ENCODE measurements at regions not wholly inside any gene's neighbourhood (a gene's known extent, or its start where the extent isn't known, plus 50 kb on each side); places are given as distances from the start of the nearest gene placed in this dataset.

GRCh38 chr3:180409170-180409569 is 192.8 kb upstream of the TTC14 start:
- Histone ChIP-seq H3K4me2 (ENCODE audit: low read length) (no peak overlapping the region), H3K9ac (no peak overlapping the region), H3K79me2 (no peaks in the 10 kb centered on the region), H3K27ac (no peak overlapping the region), H3K4me1 (no peaks in the 10 kb centered on the region), H3K27me3 (ENCODE audit: control insufficient read depth, insufficient read depth, low read length) (no peaks in the 10 kb centered on the region), H3K36me3 (ENCODE audit: control insufficient read depth, insufficient read depth, low read length) (no peaks in the 10 kb centered on the region), H3K9me3 (ENCODE audit: control insufficient read depth, low read length) (no peaks in the 10 kb centered on the region), H2AFZ (no peak overlapping the region), H3K4me3 (ENCODE audit: low read depth, low read length) (no peak overlapping the region)
- TF ChIP-seq, protein P1, sequence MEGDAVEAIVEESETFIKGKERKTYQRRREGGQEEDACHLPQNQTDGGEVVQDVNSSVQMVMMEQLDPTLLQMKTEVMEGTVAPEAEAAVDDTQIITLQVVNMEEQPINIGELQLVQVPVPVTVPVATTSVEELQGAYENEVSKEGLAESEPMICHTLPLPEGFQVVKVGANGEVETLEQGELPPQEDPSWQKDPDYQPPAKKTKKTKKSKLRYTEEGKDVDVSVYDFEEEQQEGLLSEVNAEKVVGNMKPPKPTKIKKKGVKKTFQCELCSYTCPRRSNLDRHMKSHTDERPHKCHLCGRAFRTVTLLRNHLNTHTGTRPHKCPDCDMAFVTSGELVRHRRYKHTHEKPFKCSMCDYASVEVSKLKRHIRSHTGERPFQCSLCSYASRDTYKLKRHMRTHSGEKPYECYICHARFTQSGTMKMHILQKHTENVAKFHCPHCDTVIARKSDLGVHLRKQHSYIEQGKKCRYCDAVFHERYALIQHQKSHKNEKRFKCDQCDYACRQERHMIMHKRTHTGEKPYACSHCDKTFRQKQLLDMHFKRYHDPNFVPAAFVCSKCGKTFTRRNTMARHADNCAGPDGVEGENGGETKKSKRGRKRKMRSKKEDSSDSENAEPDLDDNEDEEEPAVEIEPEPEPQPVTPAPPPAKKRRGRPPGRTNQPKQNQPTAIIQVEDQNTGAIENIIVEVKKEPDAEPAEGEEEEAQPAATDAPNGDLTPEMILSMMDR (IDR thresholded peaks at IDR 0.05), result no peak

DNA sequence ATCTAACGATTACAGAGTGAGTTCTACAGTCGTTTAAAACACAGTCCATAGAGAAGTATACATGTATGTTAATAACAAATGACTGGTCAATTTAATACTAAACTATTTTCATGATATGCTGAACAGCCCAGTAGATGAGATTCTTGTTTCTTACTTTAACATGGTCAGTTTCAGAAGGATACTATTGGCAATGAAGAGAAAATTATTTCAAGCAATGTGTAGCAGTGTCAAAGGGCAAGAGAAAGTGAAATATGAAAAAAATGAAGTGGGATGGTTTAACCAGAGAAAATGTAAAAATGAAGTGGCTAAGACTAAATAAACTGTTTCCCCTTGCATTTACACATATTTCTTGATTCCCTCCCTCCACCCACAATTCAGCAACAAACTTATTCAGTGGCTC is 192.1 kb upstream of the TTC14 start:
- Histone ChIP-seq H3K79me2 (no peaks in the 10 kb centered on the region), H3K27me3 (ENCODE audit: control insufficient read depth, insufficient read depth, low read length) (no peaks in the 10 kb centered on the region), H3K4me2 (ENCODE audit: low read length) (no peak overlapping the region), H3K9ac (no peak overlapping the region), H2AFZ (no peak overlapping the region), H3K4me3 (ENCODE audit: low read depth, low read length) (no peak overlapping the region), H3K9me3 (ENCODE audit: control insufficient read depth, low read length) (no peaks in the 10 kb centered on the region), H3K4me1 (no peaks in the 10 kb centered on the region), H3K36me3 (ENCODE audit: control insufficient read depth, insufficient read depth, low read length) (no peaks in the 10 kb centered on the region), H3K27ac (no peak overlapping the region)
- TF ChIP-seq, protein P1 (IDR thresholded peaks at IDR 0.05), result no peak

DNA sequence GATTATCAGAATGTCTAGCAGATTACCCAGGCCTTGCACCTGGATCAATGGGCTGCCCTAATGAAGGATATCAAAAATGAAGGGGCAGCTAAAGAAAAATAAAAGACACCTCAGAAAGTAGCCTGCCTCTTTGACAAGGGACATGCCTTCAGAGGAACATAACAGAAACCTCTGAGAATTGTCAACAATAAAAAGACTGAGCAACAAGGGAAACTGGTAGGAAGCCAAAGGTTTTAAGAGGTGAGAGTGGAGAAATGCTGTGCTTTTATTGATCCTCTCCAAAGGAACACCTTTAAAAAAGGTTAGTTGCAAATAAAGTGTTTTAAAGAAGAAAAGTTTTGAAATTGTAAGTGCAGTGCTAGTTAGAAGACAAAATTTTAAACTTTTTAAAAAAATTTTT is 187.8 kb upstream of the TTC14 start:
- Histone ChIP-seq H3K4me3 (ENCODE audit: low read depth, low read length) (no peak overlapping the region), H2AFZ (no peak overlapping the region), H3K36me3 (ENCODE audit: control insufficient read depth, insufficient read depth, low read length) (no peaks in the 10 kb centered on the region), H3K27ac (no peak overlapping the region), H3K79me2 (no peaks in the 10 kb centered on the region), H3K4me1 (no peaks in the 10 kb centered on the region), H3K4me2 (ENCODE audit: low read length) (no peak overlapping the region), H3K27me3 (ENCODE audit: control insufficient read depth, insufficient read depth, low read length) (no peaks in the 10 kb centered on the region), H3K9me3 (ENCODE audit: control insufficient read depth, low read length) (no peaks in the 10 kb centered on the region), H3K9ac (no peak overlapping the region)
- TF ChIP-seq, protein P1 (IDR thresholded peaks at IDR 0.05), result no peak

- no peak overlapping the region for H3K27ac ChIP-seq
- no peaks in the 10 kb centered on the region for H3K4me1 ChIP-seq
- no peaks in the 10 kb centered on the region for H3K79me2 ChIP-seq
- H3K4me2 ChIP-seq (ENCODE audit: low read length), result no peak overlapping the region
- no peaks in the 10 kb centered on the region for H3K27me3 ChIP-seq (ENCODE audit: control insufficient read depth, insufficient read depth, low read length)
- no peak overlapping the region for H2AFZ ChIP-seq
- no peaks in the 10 kb centered on the region for H3K9me3 ChIP-seq (ENCODE audit: control insufficient read depth, low read length)
- H3K36me3 ChIP-seq (ENCODE audit: control insufficient read depth, insufficient read depth, low read length), result no peaks in the 10 kb centered on the region
- TF ChIP-seq, protein P1 (IDR thresholded peaks at IDR 0.05), result no peak
- H3K9ac ChIP-seq, result no peak overlapping the region
- H3K4me3 ChIP-seq (ENCODE audit: low read depth, low read length), result no peak overlapping the region
Observed at GRCh38 chr3:180416111-180416594, 185.8 kb upstream of the TTC14 start.

- Histone ChIP-seq H3K4me1 (no peaks in the 10 kb centered on the region), H3K27ac (no peak overlapping the region), H3K27me3 (ENCODE audit: control insufficient read depth, insufficient read depth, low read length) (no peaks in the 10 kb centered on the region), H2AFZ (no peak overlapping the region), H3K36me3 (ENCODE audit: control insufficient read depth, insufficient read depth, low read length) (no peaks in the 10 kb centered on the region), H3K9me3 (ENCODE audit: control insufficient read depth, low read length) (no peaks in the 10 kb centered on the region), H3K9ac (no peak overlapping the region), H3K79me2 (no peaks in the 10 kb centered on the region), H3K4me3 (ENCODE audit: low read depth, low read length) (no peak overlapping the region), H3K4me2 (ENCODE audit: low read length) (no peak overlapping the region)
- TF ChIP-seq, protein P1 (IDR thresholded peaks at IDR 0.05), result no peak
Observed at GRCh38 chr3:180417241-180417640, 184.7 kb upstream of the TTC14 start.

Data from parathyroid adenoma (tissue), 2 donors.